D721Med (cell line): ENCODE measurements at regions not wholly inside any gene's neighbourhood (a gene's known extent, or its start where the extent isn't known, plus 50 kb on each side); places are given as distances from the start of the nearest gene placed in this dataset.

Experiments used
- DNase-seq: peaks from one replicate; pipeline ENCODE4 v3.0.0; 2011; ENCODE audit warnings: low spot score; ENCODE audit not compliant: insufficient read length
- FAIRE-seq: peaks from 2 replicates; lab custom pipeline; 2011; peaks lifted over from hg19 to GRCh38; lab: Jason Lieb, UNC
- CTCF ChIP-seq: IDR thresholded peaks from 2 replicates; pipeline ENCODE4 v1.5.1; 2012; ENCODE audit warnings: mild to moderate bottlenecking, control low read depth; ENCODE audit not compliant: insufficient read depth; ENCODE audit errors: missing control alignments

- FAIRE-seq, result no peak
- DNase-seq, result no peak
- TF ChIP-seq CTCF, result no peak
These were observed 85.4 kb upstream of the RALY start for GRCh38 chr20:33908336-33908735.

- no peak for DNase-seq
- no peak for TF ChIP-seq CTCF
- FAIRE-seq, result no peak
These were observed 84.8 kb upstream of the RALY start for GRCh38 chr20:33908868-33909267.

DNA sequence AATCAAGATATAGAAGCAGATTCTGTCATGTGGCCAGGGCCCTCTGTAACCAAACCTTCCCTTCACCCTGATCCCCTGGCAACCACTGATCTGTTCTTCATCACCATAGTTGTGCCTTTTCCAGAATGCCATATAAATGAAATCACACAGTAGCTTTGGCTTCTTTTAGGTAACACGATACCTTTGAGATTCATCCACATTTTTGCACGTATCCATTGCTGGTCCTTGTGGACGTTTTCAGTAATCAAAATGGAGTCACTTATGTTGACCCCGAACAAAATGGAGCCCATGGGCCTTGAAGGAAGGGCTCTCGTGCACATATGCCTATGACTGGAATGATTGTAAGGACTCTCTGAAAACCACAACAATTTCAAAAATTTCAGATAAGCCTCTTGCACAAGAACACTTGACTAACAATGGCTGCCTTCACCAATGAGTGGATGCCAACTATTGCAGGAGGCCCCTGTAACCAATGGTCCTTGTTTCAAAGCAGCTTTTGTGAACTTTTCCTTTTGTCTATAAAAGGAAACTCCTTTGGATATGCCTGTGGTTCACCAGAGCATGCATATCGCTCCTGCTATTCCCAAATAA is 84.3 kb upstream of the RALY start:
- TF ChIP-seq CTCF, result no peak
- FAIRE-seq (no peak), DNase-seq (no peak)

GRCh38 chr20:33910056-33910455 is 83.7 kb upstream of the RALY start:
- DNase-seq, result no peak
- no peak for TF ChIP-seq CTCF
- no peak for FAIRE-seq

GRCh38 chr20:33910529-33911327 is 83.0 kb upstream of the RALY start:
- no peak for TF ChIP-seq CTCF
- DNase-seq (no peak), FAIRE-seq (no peak)

- no peak for TF ChIP-seq CTCF
- FAIRE-seq (no peak), DNase-seq (no peak)
These were observed 78.8 kb upstream of the RALY start for GRCh38 chr20:33914919-33915318.
